GM21390 (cell line): ENCODE measurements at regions not wholly inside any gene's neighbourhood (a gene's known extent, or its start where the extent isn't known, plus 50 kb on each side); places are given as distances from the start of the nearest gene placed in this dataset.
"Not testable (repeated sequence)": the region's sequence is repeated elsewhere in the genome, so short reads cannot be mapped to it uniquely, and the experiment has no call there.

Experiments used
- ATAC-seq: cut with Tn5 transposase; IDR thresholded peaks from one replicate; pipeline ENCODE4 v1.9.1; 2021; ENCODE audit not compliant: unreplicated experiment

DNA sequence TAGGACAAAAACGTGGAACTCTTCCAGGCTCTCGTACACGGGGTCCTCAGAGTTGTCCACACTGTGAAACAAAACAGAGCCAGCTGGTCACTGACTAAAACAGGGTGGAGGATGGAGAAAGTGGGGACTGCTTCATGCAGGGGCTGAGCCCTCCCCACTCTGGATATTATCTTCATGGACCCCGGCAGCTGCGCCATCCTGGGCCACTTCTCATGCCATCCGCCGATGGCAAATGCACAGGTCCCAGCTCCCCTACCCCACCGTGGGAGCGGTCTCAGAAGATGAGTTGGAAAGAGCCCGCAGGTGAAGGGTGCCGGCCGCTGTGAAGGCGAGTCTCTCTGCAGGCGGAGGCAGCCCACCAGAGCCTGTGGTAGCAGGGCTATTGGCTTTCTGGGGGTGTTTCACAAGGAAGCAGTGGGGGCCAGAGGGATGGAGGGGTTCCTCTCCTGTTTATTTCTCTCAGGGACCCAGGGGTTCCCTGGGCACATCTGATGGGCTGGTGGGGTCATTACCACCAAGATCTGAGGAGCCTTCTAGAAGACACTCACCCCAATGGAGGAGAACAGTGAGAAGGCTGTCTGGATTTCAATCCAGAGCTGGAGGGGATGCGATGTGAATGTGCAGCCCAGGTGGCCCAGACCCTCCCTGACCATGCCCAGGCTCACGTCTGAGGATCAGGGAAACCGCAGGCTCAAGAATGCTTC, 177.3 kb downstream of the KLF13 start:
- no peak for ATAC-seq

DNA sequence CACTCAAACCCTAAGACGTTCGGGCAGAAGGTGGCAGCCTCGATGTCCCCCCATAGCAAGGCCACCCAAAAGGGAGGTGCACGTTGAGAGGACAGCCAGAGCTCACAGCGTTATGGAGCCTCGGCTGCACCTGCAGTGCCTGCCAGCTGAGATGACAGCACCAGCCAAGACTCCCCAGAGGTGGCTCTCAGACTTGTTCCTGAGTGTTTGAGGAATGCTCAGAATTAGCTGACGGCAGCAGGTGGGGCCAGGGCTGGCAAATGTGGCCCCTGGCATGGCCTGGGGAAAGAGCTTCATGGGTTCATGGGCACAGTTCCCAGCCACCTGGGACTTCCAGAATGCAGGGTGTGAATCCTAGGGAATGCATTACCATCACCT, 177.8 kb downstream of the KLF13 start:
- ATAC-seq, result no peak

DNA sequence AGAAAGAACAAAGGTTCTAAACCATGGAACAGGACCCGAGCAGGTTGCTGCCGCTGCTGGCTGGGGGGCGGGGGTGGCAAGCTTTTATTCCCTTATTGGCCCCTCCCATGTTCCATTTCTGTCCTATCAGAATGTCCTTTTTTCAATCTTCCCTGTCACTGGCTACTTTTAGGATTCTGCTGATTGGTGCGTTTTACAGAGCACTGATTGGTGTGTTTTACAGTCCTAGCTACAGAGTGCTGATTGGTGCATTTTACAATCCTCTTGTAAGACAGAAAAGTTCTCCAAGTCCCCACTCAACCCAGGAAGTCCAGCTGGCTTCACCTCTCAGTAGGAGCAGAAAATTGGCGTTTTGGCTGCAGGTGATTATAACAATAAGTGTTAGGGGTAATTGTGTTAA, 180.9 kb downstream of the KLF13 start:
- ATAC-seq, result not testable (repeated sequence)

GRCh38 chr15:31508656-31509055, 182.0 kb downstream of the KLF13 start:
- no peak for ATAC-seq

- no peak for ATAC-seq
These were observed 183.4 kb downstream of the KLF13 start for GRCh38 chr15:31510057-31510456.

GRCh38 chr15:31511707-31512310, 185.2 kb downstream of the KLF13 start:
- no peak for ATAC-seq

- no peak for ATAC-seq
These were observed 186.5 kb downstream of the KLF13 start for GRCh38 chr15:31513178-31513577.

GRCh38 chr15:31516440-31516839, 189.8 kb downstream of the KLF13 start:
- ATAC-seq, result no peak

DNA sequence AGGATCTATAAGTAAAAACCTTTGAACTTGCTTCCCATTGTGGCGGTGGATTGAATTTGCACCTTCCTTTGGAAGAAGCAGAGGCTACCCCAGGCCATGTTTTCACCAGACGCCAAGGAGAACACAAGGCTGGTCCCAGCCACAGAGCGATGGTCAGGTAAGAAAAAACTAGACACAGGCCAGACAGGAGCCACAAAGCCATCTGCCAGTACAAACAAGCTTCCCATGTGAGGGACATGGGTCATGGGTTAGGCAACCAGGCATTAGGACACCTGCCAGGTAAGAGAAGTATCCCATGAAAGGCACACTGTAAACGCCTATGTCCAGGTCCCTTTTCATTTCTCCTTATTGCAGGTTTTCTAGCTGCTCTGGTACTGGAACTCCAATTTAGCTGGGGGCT, 190.2 kb downstream of the KLF13 start:
- no peak for ATAC-seq

- ATAC-seq, result no peak
These were observed 191.1 kb downstream of the KLF13 start for GRCh38 chr15:31517711-31518110.

DNA sequence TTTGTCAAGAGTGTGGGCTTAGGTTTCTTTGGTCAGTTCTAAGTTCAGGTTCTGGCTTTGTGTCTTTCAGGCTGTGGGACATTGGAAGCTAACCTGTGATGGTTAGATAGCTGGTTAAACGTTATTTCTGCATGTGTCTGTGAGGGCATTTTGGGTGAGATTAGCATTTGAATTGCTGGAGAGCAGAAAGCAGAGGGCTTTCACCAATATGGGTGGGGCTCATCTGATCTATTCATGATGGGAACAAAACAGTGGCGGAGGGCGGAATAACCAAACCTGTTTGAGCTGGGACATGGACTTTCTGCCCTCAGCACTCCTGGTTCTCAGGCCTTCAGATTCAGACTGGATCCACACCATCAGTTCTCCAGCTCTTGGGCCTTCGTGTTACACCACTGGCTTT, 195.4 kb downstream of the KLF13 start:
- ATAC-seq, result no peak

- no peak for ATAC-seq
These were observed 196.5 kb downstream of the KLF13 start for GRCh38 chr15:31523027-31523654.

DNA sequence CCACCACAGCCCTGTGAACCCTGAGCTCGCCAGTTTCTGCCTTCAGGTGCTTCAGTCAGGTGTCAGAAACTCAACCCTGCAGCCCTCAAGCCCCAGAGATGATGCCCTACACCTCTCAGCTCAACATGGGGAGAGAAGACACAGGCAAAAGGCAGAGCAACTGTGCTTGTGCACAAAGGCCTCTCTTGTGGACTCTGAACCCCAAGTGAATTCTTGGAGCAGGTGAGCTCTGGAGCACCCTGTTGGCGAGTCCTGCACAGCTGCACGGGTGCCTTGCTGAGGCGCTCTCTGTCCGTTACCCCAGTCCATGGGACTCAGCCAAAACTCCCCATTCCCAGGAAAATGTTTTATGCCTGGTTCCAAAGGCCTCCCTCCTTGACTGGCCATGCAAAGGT, 197.0 kb downstream of the KLF13 start:
- ATAC-seq, result no peak

GRCh38 chr15:31525185-31525695, 198.6 kb downstream of the KLF13 start:
- ATAC-seq, result no peak

GRCh38 chr15:31525988-31526665, 199.5 kb downstream of the KLF13 start:
- ATAC-seq, result no peak

GRCh38 chr15:31526916-31527690, 200.5 kb downstream of the KLF13 start:
- no peak for ATAC-seq

DNA sequence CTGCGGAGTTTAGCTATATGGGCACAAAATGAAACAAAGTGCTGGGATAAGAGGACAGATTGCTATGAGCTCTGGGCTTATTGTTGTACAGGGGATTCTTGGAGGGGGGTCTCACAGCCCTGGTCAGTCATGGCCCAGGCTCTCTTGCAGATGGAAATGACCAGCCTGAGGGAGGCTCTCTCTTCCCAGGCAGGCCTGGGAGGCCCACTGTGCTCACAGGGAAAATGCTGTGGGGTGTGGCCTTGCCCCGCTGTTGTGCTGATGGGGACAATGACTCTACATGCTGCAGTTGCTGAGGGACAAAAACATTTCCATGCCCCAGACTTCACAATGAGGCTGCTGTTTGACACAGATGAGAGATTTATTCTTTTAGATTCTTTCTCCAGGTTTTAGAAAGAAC, 202.2 kb downstream of the KLF13 start:
- no peak for ATAC-seq

- no peak for ATAC-seq
These were observed 211.3 kb downstream of the KLF13 start for GRCh38 chr15:31537770-31538592.

DNA sequence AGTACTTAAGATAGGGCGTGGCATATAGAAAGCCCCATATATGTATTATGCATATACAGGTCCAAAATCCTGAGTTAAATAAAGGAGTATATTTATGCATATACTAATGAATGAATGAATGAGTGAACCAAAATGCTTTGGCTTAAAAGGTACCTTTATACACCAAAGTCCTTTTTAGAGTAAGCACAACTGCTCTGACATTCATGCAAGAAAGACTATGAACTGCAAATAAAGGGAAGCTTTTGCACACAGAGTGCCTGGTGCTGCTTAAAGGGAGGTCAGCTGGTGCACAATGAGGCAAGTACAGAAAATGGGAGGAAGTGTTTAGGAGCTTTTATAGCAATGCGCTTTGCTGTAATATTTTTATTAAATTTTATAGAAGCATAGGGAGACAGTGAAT, 214.0 kb downstream of the KLF13 start:
- no peak for ATAC-seq

GRCh38 chr15:31544361-31544760, 217.7 kb downstream of the KLF13 start:
- ATAC-seq, result no peak
